Spleen (tissue), 11 donors: ENCODE measurements at regions not wholly inside any gene's neighbourhood (a gene's known extent, or its start where the extent isn't known, plus 50 kb on each side); places are given as distances from the start of the nearest gene placed in this dataset.

Experiments used
- DNase-seq: peaks from one replicate; pipeline ENCODE4 v3.0.0-alpha.2; 2020
- H3K27ac ChIP-seq, 8 donors: fragments of 200-600 bp; sonication (generic) in 7 of 8; 1 replicate in 4 of 8; 2 replicates in 4 of 8; pipeline versions ENCODE4 v1.5.0 to v1.8.0; 2016 to 2021; ENCODE audit warnings: inconsistent platforms in 4 of 8, mild to moderate bottlenecking in 4 of 8, moderate library complexity in 1 of 8
- H3K27me3 ChIP-seq, 7 donors: fragments of 200-600 bp; sonication (generic) in 6 of 7; replicated peaks in 1 of 7; 1 replicate in 4 of 7; 2 replicates in 3 of 7; pipeline versions ENCODE4 v1.5.0 to v1.8.0; 2016 to 2021; ENCODE audit warnings: inconsistent platforms in 3 of 7, mild to moderate bottlenecking in 1 of 7
- H3K36me3 ChIP-seq, 6 donors: fragments of 200-600 bp; sonication (generic) in 5 of 6; 1 replicate in 4 of 6; 2 replicates in 2 of 6; pipeline versions ENCODE4 v1.5.0 to v1.8.0; 2016 to 2021; ENCODE audit warnings: inconsistent platforms in 2 of 6
- H3K4me1 ChIP-seq, 6 donors: fragments of 200-600 bp; sonication (generic) in 5 of 6; 1 replicate in 3 of 6; 2 replicates in 3 of 6; pipeline versions ENCODE4 v1.5.0 to v1.8.0; 2016 to 2021; ENCODE audit warnings: inconsistent platforms in 3 of 6
- H3K4me3 ChIP-seq, 8 donors: fragments of 200-600 bp; sonication (generic) in 7 of 8; 1 replicate in 4 of 8; 2 replicates in 4 of 8; pipeline versions ENCODE4 v1.5.0 to v1.8.0; 2016 to 2021; ENCODE audit warnings: inconsistent platforms in 4 of 8, mild to moderate bottlenecking in 4 of 8, moderate library complexity in 2 of 8
- H3K9me3 ChIP-seq, 8 donors: fragments of 200-600 bp; sonication (generic) in 7 of 8; 1 replicate in 4 of 8; 2 replicates in 4 of 8; pipeline versions ENCODE4 v1.5.0 to v1.8.0; 2016 to 2021; ENCODE audit warnings: inconsistent platforms in 4 of 8
- POLR2A ChIP-seq, 3 donors: fragments of 450-650 bp; IDR thresholded peaks; one replicate each; pipeline ENCODE4 v1.5.1; 2017; ENCODE audit warnings: antibody characterized with exemption in 3 of 3, mild to moderate bottlenecking in 1 of 3
- POLR2AphosphoS5 ChIP-seq, 3 donors: sonication (generic); formaldehyde crosslinking; IDR thresholded peaks; one replicate each; pipeline ENCODE4 v1.5.1; 2017; ENCODE audit warnings: antibody characterized with exemption in 3 of 3
- WGBS, 5 donors: extraction: QIAGEN DNeasy Blood & Tissue Kit in 3 of 5; methylation state at CpG; one replicate each; pipeline versions ENCODE4 v1.1.5 to v1.1.7; 2013 to 2018; 5-methylcytosine and 5-hydroxymethylcytosine counted together
- intact Hi-C: fragments of 100-400 bp; cut with DNase I; formaldehyde crosslinking; loops from one replicate; pipeline ENCODE4 v1.15.0; 2023; ENCODE audit warnings: low total_unique reads
- TF ChIP-seq, protein P1 (sequence below), 11 experiments: fragments of 200-600 bp in 7 of 11; fragments of 450-650 bp in 4 of 11; sonication (generic) in 4 of 11; IDR thresholded peaks in 8 of 11; conservative IDR thresholded peaks in 3 of 11; 1 replicate in 7 of 11; 2 replicates in 4 of 11; pipeline versions ENCODE4 v1.4.0 to v1.8.0; 2016 to 2021; ENCODE audit warnings: antibody characterized with exemption in 11 of 11, inconsistent platforms in 4 of 11, mild to moderate bottlenecking in 1 of 11
- donor health status: healthy with polysubstance abuse.
- donor health status: DM: no; HTN: no; CAD: no; lungs with moderate emphysema.
- donor health status: DM: no; HTN: no; CAD: no.
- donor health status: Bipolar disorder and iron deficiency.
- donor health status: healthy.
- donor health status: DM: no; HTN: no; CAD: no.
- donor health status: DM: yes; HTN: yes; CAD: no.

DNA sequence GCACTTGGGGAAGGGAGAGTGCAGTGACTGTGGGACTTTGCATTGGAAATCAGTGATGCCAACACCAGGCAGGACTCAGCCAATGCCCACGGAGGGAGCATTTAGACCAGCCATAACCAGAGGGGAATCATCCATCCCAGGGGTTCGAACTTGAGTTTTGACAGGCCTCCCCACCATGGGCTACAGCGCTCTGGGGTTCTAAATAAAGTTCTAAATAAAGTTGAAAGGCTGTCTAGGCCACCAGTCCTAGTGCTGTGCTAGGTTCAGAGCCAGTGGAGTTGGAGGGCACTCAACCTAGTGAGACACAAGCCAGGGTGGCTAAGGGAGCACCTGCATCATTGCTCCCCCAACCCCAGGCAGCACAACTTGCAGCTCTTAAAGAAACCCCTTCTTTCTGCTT lies 82.0 kb upstream of the SLC38A4 start:
- Histone ChIP-seq H3K9me3 (peaks cover 0 to 27% (median 16%) of the 10 kb centered on the region in 8 donors), H3K36me3 (no peaks in the 10 kb centered on the region), H3K4me1 (no peaks in the 10 kb centered on the region), H3K27ac (no peak overlapping the region), H3K4me3 (no peak overlapping the region), H3K27me3 (no peaks in the 10 kb centered on the region)
- DNase-seq, result no peak
- no peak for TF ChIP-seq POLR2AphosphoS5 (IDR thresholded peaks at IDR 0.05)
- no peak for TF ChIP-seq POLR2A (IDR thresholded peaks at IDR 0.05)
- TF ChIP-seq, protein P1, sequence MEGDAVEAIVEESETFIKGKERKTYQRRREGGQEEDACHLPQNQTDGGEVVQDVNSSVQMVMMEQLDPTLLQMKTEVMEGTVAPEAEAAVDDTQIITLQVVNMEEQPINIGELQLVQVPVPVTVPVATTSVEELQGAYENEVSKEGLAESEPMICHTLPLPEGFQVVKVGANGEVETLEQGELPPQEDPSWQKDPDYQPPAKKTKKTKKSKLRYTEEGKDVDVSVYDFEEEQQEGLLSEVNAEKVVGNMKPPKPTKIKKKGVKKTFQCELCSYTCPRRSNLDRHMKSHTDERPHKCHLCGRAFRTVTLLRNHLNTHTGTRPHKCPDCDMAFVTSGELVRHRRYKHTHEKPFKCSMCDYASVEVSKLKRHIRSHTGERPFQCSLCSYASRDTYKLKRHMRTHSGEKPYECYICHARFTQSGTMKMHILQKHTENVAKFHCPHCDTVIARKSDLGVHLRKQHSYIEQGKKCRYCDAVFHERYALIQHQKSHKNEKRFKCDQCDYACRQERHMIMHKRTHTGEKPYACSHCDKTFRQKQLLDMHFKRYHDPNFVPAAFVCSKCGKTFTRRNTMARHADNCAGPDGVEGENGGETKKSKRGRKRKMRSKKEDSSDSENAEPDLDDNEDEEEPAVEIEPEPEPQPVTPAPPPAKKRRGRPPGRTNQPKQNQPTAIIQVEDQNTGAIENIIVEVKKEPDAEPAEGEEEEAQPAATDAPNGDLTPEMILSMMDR (IDR thresholded peaks at IDR 0.05 in 8 of 11, conservative IDR thresholded peaks at IDR 0.05 in 3 of 11), result no peak
- WGBS, 5 donors, result 79 to 95% (median 89%) methylated on average over 3 of the region's 3 CpGs
- intact Hi-C loops, result no loop called here

DNA sequence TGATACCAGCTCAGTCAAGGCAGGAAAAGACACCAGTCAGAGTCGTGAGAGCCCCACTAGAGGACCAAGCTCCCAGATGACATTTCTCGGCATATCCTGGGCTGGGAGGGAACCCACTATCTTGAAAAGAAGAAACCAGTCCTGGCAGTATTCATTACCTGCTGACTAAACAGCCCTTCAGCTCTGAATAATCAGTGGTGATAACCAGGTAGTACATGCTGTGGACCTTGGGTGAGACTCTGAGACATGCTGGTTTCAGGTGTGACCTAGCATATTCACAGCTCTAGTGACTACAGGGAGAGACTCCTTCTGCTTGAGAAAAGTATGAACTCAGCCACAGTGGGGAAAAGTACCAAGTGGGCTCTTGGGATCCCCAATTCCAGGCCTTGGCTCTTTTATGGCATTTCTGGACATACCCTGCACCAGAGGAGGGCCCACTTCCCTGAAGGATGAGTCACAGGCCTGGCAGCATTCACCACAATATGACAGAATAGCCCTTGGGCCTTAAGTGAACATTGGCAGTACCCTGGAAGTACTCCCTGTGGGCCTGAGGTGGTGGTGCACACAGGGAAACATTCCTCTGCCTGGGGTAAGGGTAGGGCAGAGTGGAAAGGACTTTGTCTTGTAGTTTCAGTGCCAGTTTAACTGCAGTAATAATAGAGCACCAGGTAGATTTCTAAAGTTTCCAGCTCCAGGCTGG lies 82.6 kb upstream of the SLC38A4 start:
- H3K9me3 ChIP-seq, result peaks cover 0 to 31% (median 18%) of the 10 kb centered on the region in 8 donors
- no peak overlapping the region for H3K27ac ChIP-seq
- no peaks in the 10 kb centered on the region for H3K4me1 ChIP-seq
- H3K4me3 ChIP-seq, result no peak overlapping the region
- TF ChIP-seq, protein P1 (IDR thresholded peaks at IDR 0.05 in 8 of 11, conservative IDR thresholded peaks at IDR 0.05 in 3 of 11), result no peak
- no peak for TF ChIP-seq POLR2A (IDR thresholded peaks at IDR 0.05)
- H3K27me3 ChIP-seq, result no peaks in the 10 kb centered on the region
- no peaks in the 10 kb centered on the region for H3K36me3 ChIP-seq
- DNase-seq, result no peak
- 81 to 100% (median 92%) methylated on average over 2 of the region's 2 CpGs for WGBS, 5 donors
- intact Hi-C loops, result no loop called here

DNA sequence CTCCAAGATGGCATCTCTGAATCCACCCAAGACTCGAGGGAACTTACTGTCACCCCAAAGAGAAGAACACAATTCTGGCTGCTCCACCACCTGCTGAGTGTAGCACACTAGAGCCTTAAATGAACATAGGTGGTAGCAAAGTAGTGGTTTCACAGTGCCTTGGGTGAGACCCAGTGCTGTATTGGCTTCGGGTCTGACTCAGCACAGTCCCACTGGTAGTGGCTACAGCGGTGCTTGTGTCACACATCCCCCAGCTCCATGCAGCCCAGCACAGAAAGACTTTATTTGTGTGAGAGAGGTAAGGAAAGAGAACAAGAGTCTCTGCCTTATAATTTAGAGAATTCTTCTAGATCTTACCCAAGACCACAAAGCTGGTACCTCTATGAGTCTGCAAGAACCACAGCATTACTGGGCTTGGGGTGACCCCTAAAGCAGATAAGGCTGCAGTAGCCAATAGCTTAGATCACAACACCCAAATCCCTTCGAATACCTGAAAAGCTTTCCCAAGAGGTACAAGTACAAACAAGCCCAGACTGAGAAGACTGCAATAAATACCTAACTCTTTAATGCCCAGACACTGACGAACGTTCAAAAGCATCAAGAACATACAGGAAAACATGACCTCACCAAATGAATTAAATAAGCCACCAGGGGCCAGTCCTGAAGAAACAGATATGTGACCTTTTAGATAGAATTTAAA lies 83.3 kb upstream of the SLC38A4 start:
- Histone ChIP-seq H3K27ac (no peak overlapping the region), H3K4me3 (no peak overlapping the region), H3K27me3 (no peaks in the 10 kb centered on the region), H3K4me1 (no peaks in the 10 kb centered on the region), H3K36me3 (no peaks in the 10 kb centered on the region), H3K9me3 (peaks cover 0 to 35% (median 18%) of the 10 kb centered on the region in 8 donors)
- TF ChIP-seq, protein P1 (IDR thresholded peaks at IDR 0.05 in 8 of 11, conservative IDR thresholded peaks at IDR 0.05 in 3 of 11), result no peak
- TF ChIP-seq POLR2AphosphoS5 (IDR thresholded peaks at IDR 0.05) (no peak), POLR2A (IDR thresholded peaks at IDR 0.05) (no peak)
- DNase-seq, result no peak
- intact Hi-C loops, result no loop called here
- WGBS, 5 donors, result 55 to 70% (median 68%) methylated on average over 6 of the region's 6 CpGs

DNA sequence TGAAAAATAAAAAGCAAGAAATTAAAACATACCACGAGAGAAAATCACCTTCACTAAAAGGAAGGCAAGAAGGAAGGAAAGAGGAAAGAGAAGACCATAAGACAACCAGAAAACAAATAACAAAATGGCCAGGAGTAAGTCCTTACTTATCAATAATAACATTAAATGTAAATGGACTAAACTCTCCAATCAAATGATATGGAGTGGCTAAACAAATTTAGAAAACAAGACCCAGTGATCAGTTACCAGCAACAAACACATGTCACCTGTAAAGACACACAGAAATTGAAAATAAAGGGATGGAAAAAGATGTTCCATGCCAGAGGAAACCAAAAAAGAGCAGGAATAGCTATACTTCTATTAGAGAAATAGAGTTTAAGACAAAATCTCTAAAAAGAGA lies 85.0 kb upstream of the SLC38A4 start:
- TF ChIP-seq POLR2AphosphoS5 (IDR thresholded peaks at IDR 0.05) (no peak), POLR2A (IDR thresholded peaks at IDR 0.05) (no peak)
- TF ChIP-seq, protein P1 (IDR thresholded peaks at IDR 0.05 in 8 of 11, conservative IDR thresholded peaks at IDR 0.05 in 3 of 11), result no peak

More for the DNA sequence above, 85.0 kb upstream of the SLC38A4 start:
- Histone ChIP-seq H3K4me3 (no peak overlapping the region), H3K27ac (no peak overlapping the region), H3K36me3 (no peaks in the 10 kb centered on the region), H3K4me1 (no peaks in the 10 kb centered on the region), H3K27me3 (no peaks in the 10 kb centered on the region), H3K9me3 (peaks cover 0 to 35% (median 18%) of the 10 kb centered on the region in 8 donors)
- no peak for DNase-seq
- 76 to 97% (median 85%) methylated on average over 1 of the region's 1 CpG for WGBS, 5 donors
- intact Hi-C loops, result no loop called here
